GM12891 (cell line): ENCODE measurements at regions not wholly inside any gene's neighbourhood (a gene's known extent, or its start where the extent isn't known, plus 50 kb on each side); places are given as distances from the start of the nearest gene placed in this dataset.

Experiments used
- PAX5 ChIP-seq: IDR thresholded peaks from 2 replicates; pipeline ENCODE4 v1.6.1; 2011; ENCODE audit warnings: low read length, moderate library complexity, mild to moderate bottlenecking; ENCODE audit not compliant: insufficient read depth, severe bottlenecking
- POLR2A ChIP-seq: IDR thresholded peaks from 2 replicates; pipeline ENCODE4 v1.6.1; 2011; ENCODE audit warnings: low read depth, low read length, control low read depth
- POLR2AphosphoS5 ChIP-seq: IDR thresholded peaks from 2 replicates; pipeline ENCODE4 v1.6.1; 2011; ENCODE audit warnings: low read depth, low read length, control low read depth
- POU2F2 ChIP-seq: IDR thresholded peaks from 2 replicates; pipeline ENCODE4 v1.6.1; 2011; ENCODE audit warnings: low read depth, mild to moderate bottlenecking, control low read depth, low read length, moderate library complexity
- SPI1 ChIP-seq: IDR thresholded peaks from 2 replicates; pipeline ENCODE4 v1.6.1; 2011; ENCODE audit warnings: low read depth, low read length, control low read depth
- TAF1 ChIP-seq: IDR thresholded peaks from 2 replicates; pipeline ENCODE4 v1.6.1; 2011; ENCODE audit warnings: low read depth, low read length, control low read depth

DNA sequence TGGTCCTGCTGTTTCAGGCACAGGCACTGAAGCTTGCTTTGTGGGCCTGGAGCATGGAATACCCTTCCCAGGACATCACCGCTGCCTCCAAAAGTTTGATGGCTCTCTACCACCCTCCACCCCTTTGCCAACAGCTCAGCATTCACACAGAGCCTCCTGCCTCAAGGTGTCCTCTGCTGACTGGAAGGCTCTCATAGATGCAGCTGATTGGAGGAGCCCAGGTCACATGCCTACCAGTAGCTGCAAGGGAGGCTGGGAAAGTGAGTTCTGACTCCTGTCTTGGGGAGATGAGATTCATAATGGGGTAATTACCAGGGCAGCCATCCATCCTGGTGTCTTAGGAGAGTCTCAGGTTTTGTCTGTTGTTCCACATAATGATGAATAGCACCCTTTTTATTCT lies 124.8 kb upstream of the GRIK3 start:
- TF ChIP-seq POLR2A (no peak), POLR2AphosphoS5 (no peak), POU2F2 (no peak), TAF1 (no peak), SPI1 (no peak), PAX5 (no peak)
